H9 (cell line): ENCODE measurements at regions not wholly inside any gene's neighbourhood (a gene's known extent, or its start where the extent isn't known, plus 50 kb on each side); places are given as distances from the start of the nearest gene placed in this dataset.

Experiments
- DNase-seq: peaks from one replicate; pipeline ENCODE4 v3.0.0-alpha.2; 2017
- H2AFZ ChIP-seq: one replicate; pipeline ENCODE4 v1.6.1; 2013; ENCODE audit warnings: mild to moderate bottlenecking, low read length, control low read depth, moderate library complexity
- H2AK5ac ChIP-seq: 2 replicates; pipeline ENCODE4 v1.6.1; 2013; ENCODE audit warnings: low read length, control low read depth, mixed read lengths; ENCODE audit not compliant: insufficient read length
- H2BK120ac ChIP-seq: one replicate; pipeline ENCODE4 v1.6.1; 2013; ENCODE audit warnings: low read depth, mild to moderate bottlenecking, low read length, control low read depth, inconsistent platforms; ENCODE audit not compliant: poor library complexity, severe bottlenecking
- H2BK12ac ChIP-seq: 2 replicates; pipeline ENCODE4 v1.6.1; 2013; ENCODE audit warnings: low read length, control low read depth, mixed read lengths, low read depth; ENCODE audit not compliant: insufficient read length
- H2BK15ac ChIP-seq: 2 replicates; pipeline ENCODE4 v1.6.1; 2013; ENCODE audit warnings: low read depth, low read length, control low read depth
- H2BK20ac ChIP-seq: one replicate; pipeline ENCODE4 v1.6.1; 2013; ENCODE audit warnings: low read depth, mild to moderate bottlenecking, low read length, control low read depth, inconsistent platforms; ENCODE audit not compliant: poor library complexity, severe bottlenecking
- H2BK5ac ChIP-seq: 2 replicates; pipeline ENCODE4 v1.6.1; 2013; ENCODE audit warnings: low read length, control low read depth, mixed read lengths; ENCODE audit not compliant: insufficient read length
- H3K14ac ChIP-seq: 2 replicates; pipeline ENCODE4 v1.6.1; 2013; ENCODE audit warnings: low read length, control low read depth; ENCODE audit not compliant: insufficient read depth
- H3K18ac ChIP-seq: 2 replicates; pipeline ENCODE4 v1.6.1; 2013; ENCODE audit warnings: low read depth, mild to moderate bottlenecking, mixed read lengths, low read length, control low read depth; ENCODE audit not compliant: insufficient read length
- H3K23ac ChIP-seq: 2 replicates; pipeline ENCODE4 v1.6.1; 2013; ENCODE audit warnings: low read length, control low read depth, mixed read lengths, low read depth; ENCODE audit not compliant: insufficient read length
- H3K23me2 ChIP-seq: 2 replicates; pipeline ENCODE4 v1.6.1; 2013; ENCODE audit warnings: low read depth, mild to moderate bottlenecking, mixed read lengths, low read length, control low read depth; ENCODE audit not compliant: insufficient read length, poor library complexity, severe bottlenecking
- H3K27ac ChIP-seq: 2 replicates; pipeline ENCODE4 v1.5.1; 2013; ENCODE audit warnings: low read length, control low read depth, mixed read lengths, low read depth; ENCODE audit not compliant: insufficient read length
- H3K27me3 ChIP-seq: 2 replicates; pipeline ENCODE4 v1.6.1; 2013; ENCODE audit warnings: low read length, control low read depth, inconsistent platforms; ENCODE audit not compliant: insufficient read depth
- H3K4ac ChIP-seq: 2 replicates; pipeline ENCODE4 v1.6.1; 2013; ENCODE audit warnings: low read depth, mild to moderate bottlenecking, control low read depth, inconsistent platforms, low read length, moderate library complexity
- H3K4me1 ChIP-seq: 2 replicates; pipeline ENCODE4 v1.6.1; 2013; ENCODE audit warnings: low read length, control low read depth, inconsistent platforms; ENCODE audit not compliant: insufficient read depth
- H3K4me2 ChIP-seq: 2 replicates; pipeline ENCODE4 v1.6.1; 2013; ENCODE audit warnings: low read length, control low read depth, mixed read lengths; ENCODE audit not compliant: insufficient read length, insufficient read depth
- H3K56ac ChIP-seq: 2 replicates; pipeline ENCODE4 v1.6.1; 2013; ENCODE audit warnings: low read depth, mild to moderate bottlenecking, mixed read lengths, low read length, control low read depth; ENCODE audit not compliant: insufficient read length
- H3K79me1 ChIP-seq: 2 replicates; pipeline ENCODE4 v1.6.1; 2013; ENCODE audit warnings: low read depth, mild to moderate bottlenecking, moderate library complexity, low read length, control low read depth, inconsistent platforms; ENCODE audit not compliant: insufficient read depth, poor library complexity, severe bottlenecking
- H3K79me2 ChIP-seq: 2 replicates; pipeline ENCODE4 v1.6.1; 2013; ENCODE audit warnings: low read length, control low read depth, inconsistent platforms; ENCODE audit not compliant: insufficient read depth
- H3K9ac ChIP-seq: 2 replicates; pipeline ENCODE4 v1.6.1; 2013; ENCODE audit warnings: low read length, control low read depth, mixed read lengths; ENCODE audit not compliant: insufficient read length; ENCODE audit errors: extremely low read depth
- H3K9me3 ChIP-seq: one replicate; pipeline ENCODE4 v1.6.1; 2013; ENCODE audit warnings: low read depth, low read length, inconsistent platforms; ENCODE audit not compliant: control insufficient read depth
- H3T11ph ChIP-seq: one replicate; pipeline ENCODE4 v1.6.1; 2013; ENCODE audit warnings: mild to moderate bottlenecking, low read length, control low read depth, inconsistent platforms
- H4K20me1 ChIP-seq: one replicate; pipeline ENCODE4 v1.6.1; 2013; ENCODE audit not compliant: control insufficient read depth, insufficient read length, insufficient read depth
- H4K5ac ChIP-seq: 2 replicates; pipeline ENCODE4 v1.6.1; 2013; ENCODE audit warnings: low read depth, mild to moderate bottlenecking, mixed read lengths, low read length, control low read depth; ENCODE audit not compliant: insufficient read length
- H4K8ac ChIP-seq: replicated peaks from 2 replicates; pipeline ENCODE4 v1.6.1; 2013; ENCODE audit warnings: low read length, control low read depth, mixed read lengths, low read depth; ENCODE audit not compliant: insufficient read length
- H4K91ac ChIP-seq: 2 replicates; pipeline ENCODE4 v1.6.1; 2013; ENCODE audit warnings: low read depth, mild to moderate bottlenecking, moderate library complexity, mixed read lengths, low read length, control low read depth; ENCODE audit not compliant: insufficient read length
- H3K27ac Mint-ChIP-seq, 3 experiments: 2 replicates in 2 of 3; 3 replicates in 1 of 3; pipeline ENCODE4 v1.8.0; 2020 to 2021; ENCODE audit warnings: mixed read lengths in 3 of 3, mild to moderate bottlenecking in 1 of 3, moderate library complexity in 1 of 3
- H3K27me3 Mint-ChIP-seq: 2 replicates; pipeline ENCODE4 v1.8.0; 2021; ENCODE audit warnings: low read depth, mild to moderate bottlenecking, moderate library complexity, mixed read lengths
- H3K36me3 Mint-ChIP-seq, 3 experiments: 2 replicates in 2 of 3; 3 replicates in 1 of 3; pipeline ENCODE4 v1.8.0; 2020 to 2021; ENCODE audit warnings: low read depth in 3 of 3, mixed read lengths in 3 of 3; ENCODE audit not compliant: insufficient read depth in 1 of 3
- H3K4me1 Mint-ChIP-seq, 2 experiments: 2 replicates each; pipeline ENCODE4 v1.8.0; 2020; ENCODE audit warnings: mixed read lengths in 2 of 2
- H3K4me3 Mint-ChIP-seq, 2 experiments: 2 replicates in 1 of 2; 3 replicates in 1 of 2; pipeline ENCODE4 v1.8.0; 2020 to 2021; ENCODE audit warnings: mild to moderate bottlenecking in 2 of 2, mixed read lengths in 2 of 2, moderate library complexity in 1 of 2
- H3K9me3 Mint-ChIP-seq, 2 experiments: 2 replicates in 1 of 2; 3 replicates in 1 of 2; pipeline ENCODE4 v1.8.0; 2020; ENCODE audit warnings: mild to moderate bottlenecking in 2 of 2, mixed read lengths in 2 of 2, moderate library complexity in 1 of 2
- CTCF ChIP-seq: fragments of 200-600 bp; sonication (generic); conservative IDR thresholded peaks from 3 replicates; pipeline ENCODE4 v1.8.0; 2021; ENCODE audit warnings: antibody characterized with exemption, mild to moderate bottlenecking
- WGBS: extraction: QIAGEN DNeasy Blood & Tissue Kit; methylation state at CpG from one replicate; pipeline ENCODE4 v1.1.7; 2013; ENCODE audit warnings: missing lambda C conversion rate, low lambda C conversion rate, mixed read lengths; ENCODE audit not compliant: insufficient read length; ENCODE audit errors: extremely low coverage; 5-methylcytosine and 5-hydroxymethylcytosine counted together

- no peak overlapping the region for H3K4me2 ChIP-seq
- no peak overlapping the region for H3K27ac Mint-ChIP-seq
- H3K4me3 Mint-ChIP-seq: no peak overlapping the region
- no peak overlapping the region for H4K8ac ChIP-seq
- H3K9me3 ChIP-seq: no peaks in the 10 kb centered on the region
- H3K27me3 ChIP-seq: no peaks in the 10 kb centered on the region
- H4K5ac ChIP-seq: no peak overlapping the region
- DNase-seq: no peak
- no peak overlapping the region for H2AFZ ChIP-seq
- H3K79me2 ChIP-seq: no peaks in the 10 kb centered on the region
- TF ChIP-seq CTCF: no peak
- H2AK5ac ChIP-seq: no peak overlapping the region
- H2BK20ac ChIP-seq: no peak overlapping the region
- no peaks in the 10 kb centered on the region for H4K20me1 ChIP-seq
- no peaks in the 10 kb centered on the region for H3K79me1 ChIP-seq
- H3K27me3 Mint-ChIP-seq: no peaks in the 10 kb centered on the region
- H3K56ac ChIP-seq: no peak overlapping the region
- no peak overlapping the region for H3K14ac ChIP-seq
- H2BK15ac ChIP-seq: no peak overlapping the region
- no peak overlapping the region for H3T11ph ChIP-seq
- peaks cover 0 to 8% (median 6%) of the 10 kb centered on the region in 3 experiments; a peak in 5 of 7 replicates for H3K36me3 Mint-ChIP-seq
- H4K91ac ChIP-seq: no peak overlapping the region
- H3K23me2 ChIP-seq: no peaks in the 10 kb centered on the region
- no peak overlapping the region for H3K4ac ChIP-seq
- H3K23ac ChIP-seq: no peak overlapping the region
- H3K4me1 ChIP-seq: no peaks in the 10 kb centered on the region; the same call in 1 of the 2 replicates
- H2BK120ac ChIP-seq: no peak overlapping the region
- no peak overlapping the region for H2BK5ac ChIP-seq
- no peak overlapping the region for H2BK12ac ChIP-seq
- peaks cover 6 to 9% of the 10 kb centered on the region in 2 experiments; a peak in 3 of 5 replicates for H3K9me3 Mint-ChIP-seq
- H3K4me1 Mint-ChIP-seq: peaks cover 4 to 7% of the 10 kb centered on the region in 2 experiments; a peak in 2 of 4 replicates
- no CpG with 5 or more reads among the region's 3 CpGs for WGBS
- no peak overlapping the region for H3K27ac ChIP-seq
- no peak overlapping the region for H3K18ac ChIP-seq
- no peak overlapping the region for H3K9ac ChIP-seq
These were observed 124.9 kb upstream of the TMEM170B start for GRCh38 chr6:11412616-11413015.
